Prostate gland (tissue), 2 donors: ENCODE measurements at regions not wholly inside any gene's neighbourhood (a gene's known extent, or its start where the extent isn't known, plus 50 kb on each side); places are given as distances from the start of the nearest gene placed in this dataset.

Source experiments
- CTCF ChIP-seq, 4 experiments: fragments of 200-600 bp in 2 of 4; fragments of 450-650 bp in 2 of 4; sonication (generic) in 2 of 4; IDR thresholded peaks; 1 replicate in 3 of 4; 2 replicates in 1 of 4; pipeline ENCODE4 v1.5.1; 2016 to 2019; ENCODE audit warnings: antibody characterized with exemption in 4 of 4, mild to moderate bottlenecking in 2 of 4, moderate library complexity in 2 of 4
- POLR2AphosphoS5 ChIP-seq: sonication (generic); formaldehyde crosslinking; IDR thresholded peaks from one replicate; pipeline ENCODE4 v1.6.1; 2017; ENCODE audit warnings: antibody characterized with exemption

- TF ChIP-seq POLR2AphosphoS5, result no peak
- TF ChIP-seq CTCF (IDR thresholded peaks at IDR 0.05), result peak in 3 of 4 experiments; percentile 58 to 76 (median 64)
Observed at GRCh38 chr4:42282081-42282901, 115.0 kb upstream of the SHISA3 start.
